C4-2B (cell line): ENCODE measurements at regions not wholly inside any gene's neighbourhood (a gene's known extent, or its start where the extent isn't known, plus 50 kb on each side); places are given as distances from the start of the nearest gene placed in this dataset.

Experiments used
- ZFX ChIP-seq: fragments of 450-650 bp; IDR thresholded peaks from 2 replicates; pipeline ENCODE4 v1.6.1; 2017
- TF ChIP-seq, protein P1 (sequence below): fragments of 450-650 bp; conservative IDR thresholded peaks from 2 replicates; pipeline ENCODE4 v1.5.1; 2017; ENCODE audit warnings: mild to moderate bottlenecking

DNA sequence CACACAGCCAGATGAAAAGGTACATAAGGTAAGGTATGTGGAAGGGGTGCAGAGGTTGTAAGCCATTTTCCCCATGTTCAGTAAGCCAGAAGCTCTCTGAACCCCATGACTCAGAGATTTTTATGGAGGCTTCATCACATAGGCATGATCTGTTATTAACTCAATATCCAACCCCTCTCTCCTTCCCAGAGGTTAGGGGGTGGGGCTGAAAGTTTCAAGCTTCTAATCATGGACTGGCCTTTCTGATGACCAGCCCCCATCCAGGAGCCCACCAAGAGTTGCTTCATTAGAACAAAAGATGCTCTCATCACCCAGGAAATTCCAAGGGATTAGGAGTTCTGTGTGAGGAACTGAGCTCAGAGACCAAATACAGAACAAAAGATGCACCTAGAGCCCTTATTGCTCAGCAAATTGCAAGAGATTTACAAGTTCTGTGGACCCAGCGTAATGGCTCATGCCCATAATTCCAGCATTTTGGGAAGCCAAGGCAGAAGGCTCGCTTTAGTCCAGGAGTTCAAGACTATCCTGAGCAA lies 103.2 kb upstream of the DAAM1 start:
- TF ChIP-seq, protein P1, sequence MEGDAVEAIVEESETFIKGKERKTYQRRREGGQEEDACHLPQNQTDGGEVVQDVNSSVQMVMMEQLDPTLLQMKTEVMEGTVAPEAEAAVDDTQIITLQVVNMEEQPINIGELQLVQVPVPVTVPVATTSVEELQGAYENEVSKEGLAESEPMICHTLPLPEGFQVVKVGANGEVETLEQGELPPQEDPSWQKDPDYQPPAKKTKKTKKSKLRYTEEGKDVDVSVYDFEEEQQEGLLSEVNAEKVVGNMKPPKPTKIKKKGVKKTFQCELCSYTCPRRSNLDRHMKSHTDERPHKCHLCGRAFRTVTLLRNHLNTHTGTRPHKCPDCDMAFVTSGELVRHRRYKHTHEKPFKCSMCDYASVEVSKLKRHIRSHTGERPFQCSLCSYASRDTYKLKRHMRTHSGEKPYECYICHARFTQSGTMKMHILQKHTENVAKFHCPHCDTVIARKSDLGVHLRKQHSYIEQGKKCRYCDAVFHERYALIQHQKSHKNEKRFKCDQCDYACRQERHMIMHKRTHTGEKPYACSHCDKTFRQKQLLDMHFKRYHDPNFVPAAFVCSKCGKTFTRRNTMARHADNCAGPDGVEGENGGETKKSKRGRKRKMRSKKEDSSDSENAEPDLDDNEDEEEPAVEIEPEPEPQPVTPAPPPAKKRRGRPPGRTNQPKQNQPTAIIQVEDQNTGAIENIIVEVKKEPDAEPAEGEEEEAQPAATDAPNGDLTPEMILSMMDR = no peak
- TF ChIP-seq ZFX = no peak
